ENCODE measurements at regions not wholly inside any gene's neighbourhood (a gene's known extent, or its start where the extent isn't known, plus 50 kb on each side); places are given as distances from the start of the nearest gene placed in this dataset.

DNA sequence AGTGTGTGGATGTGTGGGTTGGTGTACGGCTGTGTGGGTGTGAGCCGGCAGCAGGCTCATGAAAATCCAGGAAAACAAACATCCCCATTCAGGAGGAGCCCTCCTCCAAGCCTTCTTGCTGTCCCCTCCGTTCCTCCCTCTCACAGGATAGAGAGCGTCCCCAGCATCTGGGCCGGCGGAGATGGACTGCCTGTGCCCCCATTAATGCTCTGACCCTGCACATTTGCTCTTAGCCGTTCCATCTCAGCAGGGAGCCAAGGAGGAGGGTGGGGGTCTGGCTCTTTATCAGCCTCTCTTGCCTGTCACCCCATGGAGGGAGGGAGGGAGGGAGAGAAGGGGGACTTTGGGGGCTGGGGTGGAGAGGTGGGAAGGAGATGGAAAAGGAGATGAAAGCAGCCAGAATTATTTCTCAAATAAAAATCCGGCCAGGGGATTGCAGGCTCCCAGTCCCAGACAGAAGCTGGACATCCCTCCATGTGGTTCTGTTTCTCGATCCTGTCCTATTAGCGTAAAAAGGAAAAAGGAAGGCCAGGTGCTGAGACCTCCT lies 240.0 kb upstream of the ZFHX3 start:
- TF ChIP-seq FOXK2 (IDR thresholded peaks at IDR 0.05) (no peak), BHLHE40 (IDR thresholded peaks at IDR 0.05; ENCODE audit: borderline replicate concordance) (no peak), L3MBTL2 (conservative IDR thresholded peaks at IDR 0.05) (no peak), TARDBP (IDR thresholded peaks at IDR 0.05) (no peak), FOXA1 (IDR thresholded peaks at IDR 0.05) (no peak), ELF4 (IDR thresholded peaks at IDR 0.05) (no peak), ZNF384 (IDR thresholded peaks at IDR 0.05) (no peak), FOXM1 (IDR thresholded peaks at IDR 0.05; ENCODE audit: borderline replicate concordance) (no peak), SP1 (IDR thresholded peaks at IDR 0.05) (no peak), LEF1 (IDR thresholded peaks at IDR 0.05; ENCODE audit: borderline replicate concordance) (no peak), SUZ12 (IDR thresholded peaks at IDR 0.05) (no peak)

All from HEK293T (cell line).